A549 (cell line): ENCODE measurements at regions not wholly inside any gene's neighbourhood (a gene's known extent, or its start where the extent isn't known, plus 50 kb on each side); places are given as distances from the start of the nearest gene placed in this dataset.

Experiments
- CTCF ChIP-seq: fragments of >200 bp; sonication (Bioruptor Twin); formaldehyde crosslinking; IDR thresholded peaks from 3 replicates; pipeline ENCODE4 v1.5.1; 2016
- E2F6 ChIP-seq: IDR thresholded peaks from 2 replicates; pipeline ENCODE4 v1.6.1; 2012; ENCODE audit warnings: low read depth, borderline replicate concordance
- EP300 ChIP-seq, 2 experiments: fragments of >200 bp; sonication (Bioruptor Twin); formaldehyde crosslinking; IDR thresholded peaks; 2 replicates in 1 of 2; 3 replicates in 1 of 2; pipeline ENCODE4 v1.6.1; 2016 to 2017
- REST ChIP-seq: fragments of 200-600 bp; sonication (generic); IDR thresholded peaks from 2 replicates; pipeline ENCODE4 v1.6.1; 2016; ENCODE audit warnings: antibody characterized with exemption, mild to moderate bottlenecking, moderate library complexity

DNA sequence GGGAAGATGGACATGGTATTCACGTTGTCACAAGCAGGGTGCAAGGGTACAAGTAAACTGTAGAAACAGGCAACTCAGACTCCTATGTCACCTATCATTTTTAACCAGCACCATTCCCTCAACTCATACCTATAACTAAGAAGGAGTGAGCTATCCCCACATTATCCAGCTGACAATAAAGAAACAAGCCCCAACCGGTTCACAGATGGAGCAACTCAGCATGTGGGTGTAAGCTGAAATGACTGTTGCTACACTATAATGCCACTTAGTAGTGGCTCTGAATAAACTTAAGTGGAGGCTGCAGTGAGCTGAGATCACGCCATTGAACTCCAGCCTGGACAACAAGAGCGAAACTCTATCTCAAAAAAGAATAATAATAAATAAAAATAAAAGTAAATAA is 829.5 kb upstream of the MDGA2 start:
- no peak for TF ChIP-seq CTCF
- TF ChIP-seq REST: no peak
- TF ChIP-seq E2F6: no peak
- TF ChIP-seq EP300 (IDR thresholded peaks at IDR 0.05): no peak
